Erythroblast (primary cell): ENCODE measurements at regions not wholly inside any gene's neighbourhood (a gene's known extent, or its start where the extent isn't known, plus 50 kb on each side); places are given as distances from the start of the nearest gene placed in this dataset.
"Not testable (repeated sequence)": the region's sequence is repeated elsewhere in the genome, so short reads cannot be mapped to it uniquely, and the experiment has no call there.

ENCODE experiments used
- GATA1 ChIP-seq: IDR thresholded peaks from 2 replicates; pipeline ENCODE4 v1.6.1; 2011; ENCODE audit warnings: low read depth, mild to moderate bottlenecking, control low read depth, low read length, moderate library complexity
- POLR2A ChIP-seq: IDR thresholded peaks from 2 replicates; pipeline ENCODE4 v1.6.1; 2011; ENCODE audit warnings: mild to moderate bottlenecking, low read length

DNA sequence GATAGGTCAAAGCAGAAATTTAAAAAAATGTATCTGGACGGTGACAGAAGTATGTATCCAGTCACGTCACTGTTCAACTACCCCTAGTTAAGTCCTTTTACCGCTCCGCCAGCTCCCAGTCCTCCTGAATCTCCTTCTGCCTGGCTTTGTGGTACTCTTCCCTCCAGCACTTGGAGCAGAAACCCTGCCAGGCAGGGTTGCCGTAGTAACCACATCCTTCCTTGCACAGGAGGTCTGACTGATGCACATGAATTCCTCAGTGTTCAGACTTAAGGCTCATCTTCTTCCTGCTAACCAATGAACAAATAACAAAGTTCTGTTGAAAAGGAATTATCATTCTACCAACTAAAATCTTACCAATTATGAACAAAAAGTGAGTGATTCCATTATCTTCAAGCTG lies 69.8 kb upstream of the SRRM3 start:
- TF ChIP-seq POLR2A, GATA1: not testable (repeated sequence)
